IPS DF 4.7 (cell line): ENCODE measurements at regions not wholly inside any gene's neighbourhood (a gene's known extent, or its start where the extent isn't known, plus 50 kb on each side); places are given as distances from the start of the nearest gene placed in this dataset.
A peak's percentile ranks its signal among the peaks of the same experiment; 100 is the strongest.
"Not testable (repeated sequence)": the region's sequence is repeated elsewhere in the genome, so short reads cannot be mapped to it uniquely, and the experiment has no call there.

ENCODE experiments used
- DNase-seq: peaks from one replicate; pipeline ENCODE4 v3.0.0-alpha.2; 2013; ENCODE audit warnings: low spot score; ENCODE audit errors: extremely low read depth

GRCh38 chr12:47311010-47311409 lies 231.3 kb upstream of the AMIGO2 start:
- no peak for DNase-seq

- no peak for DNase-seq
Measured at GRCh38 chr12:47308672-47309071, 228.9 kb upstream of the AMIGO2 start.

GRCh38 chr12:47307680-47308399 lies 228.1 kb upstream of the AMIGO2 start:
- peak; percentile 53 for DNase-seq

GRCh38 chr12:47306773-47307679 lies 227.3 kb upstream of the AMIGO2 start:
- not testable (repeated sequence) for DNase-seq

GRCh38 chr12:47306130-47306529 lies 226.4 kb upstream of the AMIGO2 start:
- DNase-seq: no peak

- DNase-seq: no peak
Measured at GRCh38 chr12:47305464-47305863, 225.7 kb upstream of the AMIGO2 start.

GRCh38 chr12:47303995-47304560 lies 224.3 kb upstream of the AMIGO2 start:
- no peak for DNase-seq

- DNase-seq: no peak
Measured at GRCh38 chr12:47303207-47303606, 223.4 kb upstream of the AMIGO2 start.

GRCh38 chr12:47302111-47302671 lies 222.4 kb upstream of the AMIGO2 start:
- DNase-seq: no peak

GRCh38 chr12:47299586-47299985 lies 219.8 kb upstream of the AMIGO2 start:
- DNase-seq: no peak

- no peak for DNase-seq
Measured at GRCh38 chr12:47297993-47298392, 218.2 kb upstream of the AMIGO2 start.

GRCh38 chr12:47296828-47297227 lies 217.1 kb upstream of the AMIGO2 start:
- DNase-seq: no peak

GRCh38 chr12:47293406-47293805 lies 213.6 kb upstream of the AMIGO2 start:
- no peak for DNase-seq

- DNase-seq: no peak
Measured at GRCh38 chr12:47286676-47287075, 206.9 kb upstream of the AMIGO2 start.
